GM04504 (cell line): ENCODE measurements at regions not wholly inside any gene's neighbourhood (a gene's known extent, or its start where the extent isn't known, plus 50 kb on each side); places are given as distances from the start of the nearest gene placed in this dataset.

Experiments used
- DNase-seq: peaks from one replicate; pipeline ENCODE4 v3.0.0-alpha.2; 2012; ENCODE audit warnings: low read depth

GRCh38 chr18:75531212-75531850 lies 103.8 kb upstream of the SMIM21 start:
- DNase-seq = no peak

GRCh38 chr18:75530566-75531211 lies 103.2 kb upstream of the SMIM21 start:
- DNase-seq = peak; percentile 31

GRCh38 chr18:75530118-75530517 lies 102.6 kb upstream of the SMIM21 start:
- DNase-seq = no peak

GRCh38 chr18:75529394-75529793 lies 101.9 kb upstream of the SMIM21 start:
- no peak for DNase-seq

- DNase-seq = no peak
Measured at GRCh38 chr18:75527848-75528685, 100.6 kb upstream of the SMIM21 start.

- no peak for DNase-seq
Measured at GRCh38 chr18:75526038-75526437, 98.5 kb upstream of the SMIM21 start.

GRCh38 chr18:75525331-75525730 lies 97.8 kb upstream of the SMIM21 start:
- no peak for DNase-seq

- DNase-seq = no peak
Measured at GRCh38 chr18:75524841-75525240, 97.3 kb upstream of the SMIM21 start.

- DNase-seq = no peak
Measured at GRCh38 chr18:75524181-75524580, 96.7 kb upstream of the SMIM21 start.

GRCh38 chr18:75521816-75522215 lies 94.3 kb upstream of the SMIM21 start:
- DNase-seq = no peak

- no peak for DNase-seq
Measured at GRCh38 chr18:75518007-75518406, 90.5 kb upstream of the SMIM21 start.

- no peak for DNase-seq
Measured at GRCh38 chr18:75517286-75517685, 89.8 kb upstream of the SMIM21 start.

- DNase-seq = no peak
Measured at GRCh38 chr18:75507636-75508035, 80.1 kb upstream of the SMIM21 start.

- DNase-seq = no peak
Measured at GRCh38 chr18:75506913-75507312, 79.4 kb upstream of the SMIM21 start.

GRCh38 chr18:75504469-75504868 lies 77.0 kb upstream of the SMIM21 start:
- DNase-seq = no peak

- DNase-seq = no peak
Measured at GRCh38 chr18:75503615-75504014, 76.1 kb upstream of the SMIM21 start.

GRCh38 chr18:75502286-75502685 lies 74.8 kb upstream of the SMIM21 start:
- no peak for DNase-seq

- DNase-seq = no peak
Measured at GRCh38 chr18:75500545-75500944, 73.0 kb upstream of the SMIM21 start.

- no peak for DNase-seq
Measured at GRCh38 chr18:75497576-75498235, 70.2 kb upstream of the SMIM21 start.

- no peak for DNase-seq
Measured at GRCh38 chr18:75496151-75496550, 68.6 kb upstream of the SMIM21 start.

- DNase-seq = no peak
Measured at GRCh38 chr18:75492852-75493251, 65.3 kb upstream of the SMIM21 start.

GRCh38 chr18:75491361-75491760 lies 63.9 kb upstream of the SMIM21 start:
- DNase-seq = no peak
